Stimulated activated naive CD8-positive, alpha-beta T cell treated with anti-CD3 and anti-CD28 coated beads, Interleukin-15, Interleukin-2, amounts not matched to agents 100 ng/mL and 50 ng/mL, for 24 hours (primary cell): ENCODE measurements at regions not wholly inside any gene's neighbourhood (a gene's known extent, or its start where the extent isn't known, plus 50 kb on each side); places are given as distances from the start of the nearest gene placed in this dataset.

Experiments used
- H3K27ac Mint-ChIP-seq: one replicate; pipeline ENCODE4 v1.8.0; 2021; ENCODE audit warnings: mild to moderate bottlenecking, mixed read lengths
- H3K27me3 Mint-ChIP-seq: one replicate; pipeline ENCODE4 v1.8.0; 2021; ENCODE audit warnings: mixed read lengths
- H3K36me3 Mint-ChIP-seq: one replicate; pipeline ENCODE4 v1.8.0; 2021; ENCODE audit warnings: low read depth, mixed read lengths
- H3K4me1 Mint-ChIP-seq: one replicate; pipeline ENCODE4 v1.8.0; 2021; ENCODE audit warnings: low read depth, mixed read lengths
- H3K4me3 Mint-ChIP-seq: one replicate; pipeline ENCODE4 v1.8.0; 2021; ENCODE audit warnings: mild to moderate bottlenecking, mixed read lengths
- H3K9me3 Mint-ChIP-seq: one replicate; pipeline ENCODE4 v1.8.0; 2021; ENCODE audit warnings: mixed read lengths

DNA sequence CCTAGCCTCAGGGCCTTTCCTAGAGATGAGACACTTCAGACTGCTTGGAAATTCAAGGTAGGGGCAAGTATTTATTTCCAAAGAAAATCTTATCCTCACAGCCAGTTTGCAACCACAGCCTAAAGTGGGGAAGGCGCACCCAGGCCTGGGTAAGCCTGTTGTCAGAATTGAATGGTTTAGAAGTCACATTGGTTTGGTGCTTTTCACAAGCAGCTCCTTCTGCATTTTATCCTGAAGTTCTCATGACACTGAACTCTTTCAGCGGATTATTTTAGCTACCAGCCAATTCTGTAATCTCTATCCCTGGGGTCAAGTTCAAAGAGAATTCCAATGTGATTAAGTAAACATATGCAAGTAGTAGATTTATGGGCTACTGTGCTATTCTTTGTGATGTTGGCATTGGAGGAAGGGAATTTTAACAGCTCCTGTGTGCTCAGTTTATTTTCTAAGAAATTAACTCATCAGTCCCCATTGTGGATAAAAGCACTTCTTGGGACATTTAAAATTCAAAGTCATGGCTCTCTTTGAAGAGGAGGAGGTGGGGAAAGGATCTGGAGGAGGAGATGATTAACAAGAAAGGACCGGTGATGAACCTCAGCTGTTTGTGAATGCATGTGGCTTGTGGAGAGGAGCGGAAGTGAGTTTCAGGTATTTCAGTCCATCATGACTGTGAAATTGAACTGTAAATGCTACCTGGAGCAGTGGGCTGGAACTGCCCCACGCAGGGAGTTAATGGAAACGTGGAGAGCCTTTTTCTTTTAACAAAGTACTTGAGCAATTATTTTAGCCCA lies 90.2 kb upstream of the CACUL1 start:
- no peaks in the 10 kb centered on the region for H3K36me3 Mint-ChIP-seq
- H3K4me1 Mint-ChIP-seq, result peaks cover 8% of the 10 kb centered on the region
- no peak overlapping the region for H3K4me3 Mint-ChIP-seq
- H3K9me3 Mint-ChIP-seq, result no peaks in the 10 kb centered on the region
- H3K27ac Mint-ChIP-seq, result no peak overlapping the region
- H3K27me3 Mint-ChIP-seq, result no peaks in the 10 kb centered on the region

DNA sequence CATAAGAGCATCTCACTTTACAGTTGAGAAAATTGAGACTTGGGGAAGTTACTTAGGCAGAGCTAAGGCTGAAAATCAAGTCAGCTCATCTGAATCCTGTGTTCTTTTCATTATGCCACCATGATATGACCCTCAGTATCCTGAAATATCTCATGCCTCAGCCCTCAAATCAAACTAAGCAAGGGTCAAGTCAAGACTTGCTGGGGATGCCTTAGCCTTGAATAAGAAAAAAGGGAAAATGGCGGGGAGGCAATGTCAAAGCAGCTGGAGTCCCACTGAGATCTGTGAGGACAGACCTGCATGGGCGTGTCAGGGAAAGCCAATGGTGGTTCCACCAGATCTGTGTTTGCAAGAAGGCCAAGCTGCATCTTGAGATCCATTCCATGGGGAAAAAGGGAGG lies 91.0 kb upstream of the CACUL1 start:
- Mint-ChIP-seq H3K4me1 (no peaks in the 10 kb centered on the region), H3K9me3 (no peaks in the 10 kb centered on the region), H3K27me3 (no peaks in the 10 kb centered on the region), H3K36me3 (no peaks in the 10 kb centered on the region), H3K27ac (no peak overlapping the region), H3K4me3 (no peak overlapping the region)

DNA sequence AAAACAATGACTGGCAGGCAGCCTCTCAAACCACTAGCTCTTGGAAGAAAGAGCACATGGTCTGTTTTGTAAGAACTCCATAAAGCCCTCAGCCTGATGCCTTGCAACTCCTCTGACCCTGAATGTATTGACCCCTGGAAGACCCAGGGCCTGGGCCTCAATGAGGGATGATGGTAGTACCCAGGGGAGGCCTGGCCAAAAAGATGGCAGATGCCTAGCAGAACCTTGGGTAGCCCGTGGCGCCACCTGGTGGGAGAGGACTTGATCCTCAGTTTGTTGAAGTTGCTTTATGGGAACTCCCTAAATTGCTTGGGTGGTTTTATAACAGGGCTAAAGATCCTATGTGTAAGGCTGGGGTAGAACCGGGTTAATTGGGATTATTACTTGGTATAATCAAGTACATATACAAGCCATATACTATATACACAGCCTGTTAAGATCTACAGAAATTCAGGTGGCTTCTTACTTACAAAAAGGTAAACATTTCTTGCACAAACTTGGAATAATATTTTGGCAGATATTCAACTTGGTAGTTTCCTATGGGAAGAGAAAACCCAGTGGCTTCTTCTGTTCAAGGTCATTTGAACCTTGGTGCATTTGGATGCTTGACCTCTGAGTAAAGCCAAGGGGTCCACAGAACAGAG lies 95.8 kb upstream of the CACUL1 start:
- H3K27ac Mint-ChIP-seq, result no peak overlapping the region
- no peaks in the 10 kb centered on the region for H3K4me1 Mint-ChIP-seq
- H3K4me3 Mint-ChIP-seq, result no peak overlapping the region
- H3K9me3 Mint-ChIP-seq, result no peaks in the 10 kb centered on the region
- no peaks in the 10 kb centered on the region for H3K36me3 Mint-ChIP-seq
- peaks cover 5% of the 10 kb centered on the region for H3K27me3 Mint-ChIP-seq

DNA sequence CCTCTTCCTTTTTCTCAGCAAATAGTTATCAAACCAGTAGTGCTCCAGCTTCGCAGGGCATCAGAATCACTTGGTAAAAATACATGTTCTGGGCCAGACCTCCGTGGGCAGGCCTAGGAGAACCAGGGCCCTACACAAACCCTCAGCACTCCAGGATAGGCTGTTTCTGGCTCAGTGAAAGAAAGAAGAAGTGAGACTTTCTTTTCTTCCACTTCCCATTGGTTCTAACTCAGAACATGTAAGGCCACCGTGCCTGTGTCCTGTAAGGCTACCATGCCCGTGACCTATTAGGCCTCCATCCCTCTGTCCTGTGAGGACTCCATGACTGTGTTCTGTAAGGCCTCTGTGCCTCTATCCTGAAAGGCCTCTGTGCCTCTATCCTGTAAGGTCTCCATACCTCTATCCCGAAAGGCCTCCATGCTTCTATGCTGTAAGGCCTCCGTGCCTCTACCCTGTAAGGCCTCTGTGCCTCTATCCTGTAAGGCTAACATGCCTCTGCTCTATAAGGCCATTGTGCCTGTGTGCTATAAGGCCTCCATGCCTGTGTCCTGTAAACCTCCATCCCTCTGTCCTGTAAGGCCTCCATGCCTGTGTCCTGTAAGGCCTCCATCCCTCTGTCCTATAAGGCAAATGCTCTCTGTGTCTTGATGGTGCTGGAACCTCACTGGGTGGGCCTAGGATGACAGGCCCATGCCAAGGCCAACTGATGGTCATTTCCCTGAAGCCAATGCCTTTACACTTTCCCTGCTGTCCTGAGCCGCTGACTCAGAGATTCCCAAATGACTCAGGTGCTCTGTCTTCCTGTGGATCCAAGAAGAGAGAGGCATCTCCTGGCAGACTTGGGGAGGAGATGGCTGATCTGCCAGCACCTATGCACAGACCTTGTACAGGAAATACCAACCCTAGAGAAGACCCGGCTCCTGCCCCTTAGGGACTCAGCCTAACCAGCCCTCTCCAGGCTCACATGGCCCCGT lies 96.6 kb upstream of the CACUL1 start:
- Mint-ChIP-seq H3K4me1 (no peaks in the 10 kb centered on the region), H3K27ac (no peak overlapping the region), H3K9me3 (no peaks in the 10 kb centered on the region), H3K36me3 (no peaks in the 10 kb centered on the region), H3K4me3 (no peak overlapping the region), H3K27me3 (peaks cover 5% of the 10 kb centered on the region)

- no peaks in the 10 kb centered on the region for H3K9me3 Mint-ChIP-seq
- H3K36me3 Mint-ChIP-seq, result no peaks in the 10 kb centered on the region
- peaks cover 5% of the 10 kb centered on the region for H3K27me3 Mint-ChIP-seq
- no peaks in the 10 kb centered on the region for H3K4me1 Mint-ChIP-seq
- H3K4me3 Mint-ChIP-seq, result no peak overlapping the region
- no peak overlapping the region for H3K27ac Mint-ChIP-seq
These were observed 99.1 kb upstream of the CACUL1 start for GRCh38 chr10:118853916-118854315.

DNA sequence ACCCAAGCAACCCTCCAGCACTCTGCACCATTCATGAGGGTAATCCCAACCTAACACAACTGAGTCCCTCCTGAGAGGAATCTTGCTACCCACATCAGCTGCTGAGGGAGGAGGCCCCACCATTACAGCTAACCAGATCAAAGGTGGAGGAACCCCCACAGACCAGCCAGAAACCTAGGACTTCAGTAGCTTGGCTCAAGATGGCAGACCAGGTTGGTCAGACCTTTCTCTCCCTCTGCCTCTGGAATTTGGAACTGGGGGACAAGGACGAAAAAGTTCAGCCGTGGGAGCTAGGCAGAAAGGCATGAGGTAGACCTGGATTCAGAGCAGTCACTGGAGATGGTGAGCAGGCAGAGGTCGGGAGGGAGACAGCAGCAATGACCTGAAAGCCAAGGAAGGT lies 101.3 kb upstream of the CACUL1 start:
- H3K4me3 Mint-ChIP-seq, result no peak overlapping the region
- no peaks in the 10 kb centered on the region for H3K36me3 Mint-ChIP-seq

DNA sequence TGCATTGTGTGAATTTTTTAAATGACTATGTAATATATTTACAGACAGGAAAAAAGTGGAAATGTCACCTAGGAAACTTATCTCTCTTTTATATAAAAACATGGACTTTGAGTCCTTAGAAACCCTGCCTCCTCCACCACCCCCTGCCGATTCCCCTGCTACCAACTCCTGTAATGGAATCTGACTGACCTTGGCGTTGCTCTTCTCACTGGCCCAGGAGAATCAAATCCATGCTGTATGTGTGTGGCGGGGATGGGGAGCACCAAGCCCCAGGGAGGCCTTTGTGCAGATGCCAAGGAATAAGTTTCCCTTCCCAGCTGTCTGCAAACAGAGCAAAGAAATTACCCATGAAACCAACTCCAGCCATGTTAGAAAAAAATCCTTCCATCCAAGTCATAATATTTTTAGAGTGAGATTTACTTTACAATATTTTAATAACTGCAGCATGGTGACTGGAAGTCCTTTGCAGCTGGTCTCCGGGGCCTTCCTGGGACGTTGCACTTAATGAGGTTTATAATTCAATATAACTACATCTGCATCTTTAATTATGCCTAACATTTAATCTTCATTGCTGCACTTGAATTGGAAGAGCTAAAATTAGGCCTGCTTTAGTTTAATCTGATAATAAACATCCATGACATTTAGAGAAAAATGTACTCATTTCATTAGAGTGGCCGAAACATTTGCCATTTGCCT lies 111.4 kb upstream of the CACUL1 start:
- H3K27me3 Mint-ChIP-seq, result peaks cover 19% of the 10 kb centered on the region
- H3K9me3 Mint-ChIP-seq, result no peaks in the 10 kb centered on the region
- H3K27ac Mint-ChIP-seq, result no peak overlapping the region
- H3K36me3 Mint-ChIP-seq, result no peaks in the 10 kb centered on the region
- H3K4me1 Mint-ChIP-seq, result no peaks in the 10 kb centered on the region
- H3K4me3 Mint-ChIP-seq, result no peak overlapping the region

More for the DNA sequence above, 101.3 kb upstream of the CACUL1 start:
- no peak overlapping the region for H3K27ac Mint-ChIP-seq
- no peaks in the 10 kb centered on the region for H3K4me1 Mint-ChIP-seq
- peaks cover 5% of the 10 kb centered on the region for H3K27me3 Mint-ChIP-seq
- H3K9me3 Mint-ChIP-seq, result no peaks in the 10 kb centered on the region

DNA sequence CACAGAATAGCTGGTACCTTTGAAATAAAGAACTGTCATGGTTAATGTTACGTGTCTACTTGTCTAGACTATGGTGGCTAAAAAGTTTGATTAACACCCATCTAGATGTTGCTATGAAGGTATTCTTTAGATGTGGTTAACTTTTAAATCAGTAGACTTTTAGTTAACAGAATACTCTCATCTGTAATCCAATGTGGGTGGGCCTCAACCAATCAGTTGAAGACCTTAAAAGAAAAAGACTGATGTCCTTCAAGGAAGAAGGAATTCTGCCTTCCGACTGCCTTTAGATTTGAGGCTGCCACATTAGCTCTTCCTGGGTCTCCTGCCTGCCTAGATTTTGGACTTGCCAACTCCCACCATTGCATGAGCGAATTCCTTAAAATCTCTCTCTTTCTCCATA lies 113.0 kb upstream of the CACUL1 start:
- Mint-ChIP-seq H3K4me3 (no peak overlapping the region), H3K9me3 (no peaks in the 10 kb centered on the region), H3K4me1 (no peaks in the 10 kb centered on the region), H3K27me3 (peaks cover 19% of the 10 kb centered on the region), H3K36me3 (no peaks in the 10 kb centered on the region), H3K27ac (no peak overlapping the region)

DNA sequence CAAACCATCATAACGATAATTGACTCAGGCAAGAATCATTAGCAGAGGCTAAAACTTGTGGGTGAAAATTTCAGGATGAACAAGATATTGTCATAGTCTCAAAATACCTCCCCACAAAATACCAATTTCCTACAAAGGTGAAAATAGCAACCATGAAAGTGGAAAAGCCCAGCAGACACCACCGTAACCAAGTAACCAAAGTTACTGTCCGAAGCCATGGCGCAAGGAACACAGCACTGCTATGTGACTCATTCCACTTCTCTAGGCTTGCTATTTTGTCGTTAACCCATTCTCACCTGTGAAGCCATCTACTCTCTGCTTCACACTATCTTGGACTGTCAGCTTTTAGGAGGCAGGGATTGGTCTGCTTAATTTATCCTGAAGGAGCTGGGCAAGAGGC lies 113.8 kb upstream of the CACUL1 start:
- H3K36me3 Mint-ChIP-seq, result no peaks in the 10 kb centered on the region
- H3K9me3 Mint-ChIP-seq, result no peaks in the 10 kb centered on the region
- H3K4me1 Mint-ChIP-seq, result no peaks in the 10 kb centered on the region
- no peak overlapping the region for H3K27ac Mint-ChIP-seq
- no peak overlapping the region for H3K4me3 Mint-ChIP-seq
- H3K27me3 Mint-ChIP-seq, result peaks cover 26% of the 10 kb centered on the region

GRCh38 chr10:118870467-118871243 lies 115.9 kb upstream of the CACUL1 start:
- Mint-ChIP-seq H3K27me3 (peaks cover 39% of the 10 kb centered on the region), H3K4me1 (no peaks in the 10 kb centered on the region), H3K4me3 (no peak overlapping the region), H3K9me3 (peaks cover 3% of the 10 kb centered on the region), H3K36me3 (no peaks in the 10 kb centered on the region), H3K27ac (no peak overlapping the region)

DNA sequence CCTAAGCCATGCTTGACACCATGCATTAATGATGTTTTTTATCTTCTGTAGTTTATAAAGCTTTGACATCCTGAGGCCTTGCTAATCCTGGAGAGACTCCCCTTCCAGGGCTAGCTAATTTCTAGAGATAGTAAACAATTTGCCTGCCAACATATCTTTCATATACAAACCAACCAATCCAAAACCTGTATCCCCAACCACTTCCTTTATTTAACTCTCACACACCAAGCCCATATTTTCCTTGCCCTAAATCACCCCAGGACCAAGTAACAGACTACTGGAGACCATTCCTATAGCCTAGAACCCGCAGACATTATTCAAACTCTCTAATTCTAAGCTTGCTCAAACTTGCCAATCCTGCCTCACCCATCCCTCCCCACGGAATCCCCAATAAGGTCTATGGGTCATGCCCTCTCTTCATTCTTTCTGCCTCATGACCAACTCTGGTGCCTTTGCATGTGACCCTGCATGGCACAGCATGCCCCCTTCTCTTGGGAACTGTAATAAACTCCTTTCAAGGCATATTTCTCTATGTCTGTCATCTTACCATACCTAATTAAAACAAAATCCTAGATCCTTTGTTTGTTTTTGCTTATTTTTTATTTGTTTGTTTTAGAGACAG lies 116.6 kb upstream of the CACUL1 start:
- no peak overlapping the region for H3K27ac Mint-ChIP-seq
- H3K27me3 Mint-ChIP-seq, result peaks cover 46% of the 10 kb centered on the region
- no peak overlapping the region for H3K4me3 Mint-ChIP-seq
- H3K4me1 Mint-ChIP-seq, result no peaks in the 10 kb centered on the region
- no peaks in the 10 kb centered on the region for H3K36me3 Mint-ChIP-seq
- peaks cover 10% of the 10 kb centered on the region for H3K9me3 Mint-ChIP-seq

- Mint-ChIP-seq H3K4me1 (no peaks in the 10 kb centered on the region), H3K9me3 (peaks cover 14% of the 10 kb centered on the region), H3K36me3 (no peaks in the 10 kb centered on the region), H3K27ac (no peak overlapping the region), H3K27me3 (peaks cover 48% of the 10 kb centered on the region), H3K4me3 (no peak overlapping the region)
These were observed 118.4 kb upstream of the CACUL1 start for GRCh38 chr10:118873091-118873737.

GRCh38 chr10:118873738-118874105 lies 119.0 kb upstream of the CACUL1 start:
- peaks cover 49% of the 10 kb centered on the region for H3K27me3 Mint-ChIP-seq
- peaks cover 14% of the 10 kb centered on the region for H3K9me3 Mint-ChIP-seq
- H3K4me1 Mint-ChIP-seq, result no peaks in the 10 kb centered on the region
- no peaks in the 10 kb centered on the region for H3K36me3 Mint-ChIP-seq
- H3K27ac Mint-ChIP-seq, result no peak overlapping the region
- no peak overlapping the region for H3K4me3 Mint-ChIP-seq
